Sigmoid colon (tissue), 3 donors: ENCODE measurements at regions not wholly inside any gene's neighbourhood (a gene's known extent, or its start where the extent isn't known, plus 50 kb on each side); places are given as distances from the start of the nearest gene placed in this dataset.

Experiments
- CTCF ChIP-seq, 4 experiments: fragments of 450-650 bp in 3 of 4; fragments of 200-600 bp in 1 of 4; IDR thresholded peaks; one replicate each; pipeline ENCODE4 v1.5.1; 2016 to 2019; ENCODE audit warnings: antibody characterized with exemption in 4 of 4, mild to moderate bottlenecking in 3 of 4, moderate library complexity in 2 of 4
- POLR2A ChIP-seq, 2 donors: fragments of 450-650 bp; IDR thresholded peaks; one replicate each; pipeline ENCODE4 v1.6.1; 2016; ENCODE audit warnings: antibody characterized with exemption in 2 of 2, mild to moderate bottlenecking in 2 of 2, moderate library complexity in 2 of 2

- no peak for TF ChIP-seq CTCF (IDR thresholded peaks at IDR 0.05)
- TF ChIP-seq POLR2A (IDR thresholded peaks at IDR 0.05) = no peak
Measured at GRCh38 chr3:162996368-162996767, 1499.8 kb downstream of the OTOL1 start.
